Activated naive CD8-positive, alpha-beta T cell treated with anti-CD3 and anti-CD28 coated beads for 36 hours (primary cell): ENCODE measurements at regions not wholly inside any gene's neighbourhood (a gene's known extent, or its start where the extent isn't known, plus 50 kb on each side); places are given as distances from the start of the nearest gene placed in this dataset.

Experiments
- DNase-seq: peaks from one replicate; pipeline ENCODE4 v3.0.0; 2021
- H3K27ac Mint-ChIP-seq: one replicate; pipeline ENCODE4 v1.8.0; 2022; ENCODE audit warnings: mild to moderate bottlenecking, moderate library complexity, mixed read lengths
- H3K27me3 Mint-ChIP-seq: one replicate; pipeline ENCODE4 v1.8.0; 2022; ENCODE audit warnings: mild to moderate bottlenecking, mixed read lengths
- H3K36me3 Mint-ChIP-seq: one replicate; pipeline ENCODE4 v1.8.0; 2021; ENCODE audit warnings: mild to moderate bottlenecking, mixed read lengths
- H3K4me1 Mint-ChIP-seq: one replicate; pipeline ENCODE4 v1.8.0; 2021; ENCODE audit warnings: mixed read lengths
- H3K4me3 Mint-ChIP-seq: one replicate; pipeline ENCODE4 v1.8.0; 2022; ENCODE audit warnings: mild to moderate bottlenecking, moderate library complexity, mixed read lengths
- H3K9me3 Mint-ChIP-seq: one replicate; pipeline ENCODE4 v1.8.0; 2022; ENCODE audit warnings: mixed read lengths

DNA sequence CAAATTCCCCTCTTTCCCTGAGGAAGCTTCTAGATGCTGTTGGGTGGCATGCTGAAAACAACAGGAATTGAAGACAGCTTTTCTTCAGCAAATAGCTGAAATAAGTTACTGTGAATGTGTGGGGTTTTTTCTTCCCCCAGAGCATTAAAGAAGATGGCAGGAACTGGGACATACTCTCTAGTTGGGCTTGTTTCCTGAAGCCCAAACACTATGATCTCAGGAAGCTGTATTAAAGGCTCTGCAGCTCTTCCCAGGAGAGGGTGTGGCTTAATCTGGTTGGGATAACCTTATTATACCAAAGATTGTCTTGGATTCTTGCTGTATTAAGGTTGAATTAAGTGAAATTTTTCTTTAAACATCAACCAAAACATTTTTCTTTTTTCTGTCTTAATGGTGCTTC, 64.9 kb upstream of the LMO4 start:
- no peaks in the 10 kb centered on the region for H3K9me3 Mint-ChIP-seq
- no peaks in the 10 kb centered on the region for H3K36me3 Mint-ChIP-seq
- H3K4me1 Mint-ChIP-seq: no peaks in the 10 kb centered on the region
- H3K27me3 Mint-ChIP-seq: peaks cover 8% of the 10 kb centered on the region
- no peak for DNase-seq
- H3K4me3 Mint-ChIP-seq: no peak overlapping the region
- no peak overlapping the region for H3K27ac Mint-ChIP-seq

DNA sequence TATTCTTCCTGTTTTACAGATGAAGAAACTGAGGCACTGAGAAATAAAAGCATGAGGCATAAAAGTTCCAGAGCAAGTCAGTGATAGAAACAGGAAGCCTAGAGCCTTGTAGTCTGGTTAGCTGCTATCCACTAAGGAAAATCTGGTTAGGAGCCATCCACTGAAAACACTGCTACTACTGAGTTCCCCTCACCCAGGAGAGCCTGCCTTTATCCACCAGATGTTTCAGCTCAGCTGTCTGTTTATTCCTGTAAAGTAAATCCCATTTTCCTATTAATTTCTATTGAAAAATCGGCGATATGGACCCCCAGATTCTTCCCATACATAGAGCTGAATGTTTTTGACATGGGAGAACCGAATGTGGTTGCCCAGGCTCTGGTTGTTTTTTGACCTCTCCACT, 63.7 kb upstream of the LMO4 start:
- no peaks in the 10 kb centered on the region for H3K36me3 Mint-ChIP-seq
- H3K27me3 Mint-ChIP-seq: peaks cover 5% of the 10 kb centered on the region
- no peak for DNase-seq
- no peak overlapping the region for H3K27ac Mint-ChIP-seq
- no peaks in the 10 kb centered on the region for H3K9me3 Mint-ChIP-seq
- no peaks in the 10 kb centered on the region for H3K4me1 Mint-ChIP-seq
- H3K4me3 Mint-ChIP-seq: no peak overlapping the region

- H3K4me3 Mint-ChIP-seq: no peak overlapping the region
- no peaks in the 10 kb centered on the region for H3K9me3 Mint-ChIP-seq
- DNase-seq: no peak
- H3K27me3 Mint-ChIP-seq: peaks cover 12% of the 10 kb centered on the region
- no peak overlapping the region for H3K27ac Mint-ChIP-seq
- no peaks in the 10 kb centered on the region for H3K36me3 Mint-ChIP-seq
- H3K4me1 Mint-ChIP-seq: no peaks in the 10 kb centered on the region
Observed at GRCh38 chr1:87265786-87266185, 62.9 kb upstream of the LMO4 start.

GRCh38 chr1:87268111-87268510, 60.6 kb upstream of the LMO4 start:
- H3K4me1 Mint-ChIP-seq: no peaks in the 10 kb centered on the region
- peaks cover 12% of the 10 kb centered on the region for H3K27me3 Mint-ChIP-seq
- H3K27ac Mint-ChIP-seq: no peak overlapping the region
- DNase-seq: no peak
- no peaks in the 10 kb centered on the region for H3K9me3 Mint-ChIP-seq
- no peak overlapping the region for H3K4me3 Mint-ChIP-seq
- no peaks in the 10 kb centered on the region for H3K36me3 Mint-ChIP-seq

GRCh38 chr1:87269921-87270320, 58.8 kb upstream of the LMO4 start:
- Mint-ChIP-seq H3K4me3 (no peak overlapping the region), H3K27me3 (peaks cover 22% of the 10 kb centered on the region), H3K4me1 (no peaks in the 10 kb centered on the region), H3K36me3 (no peaks in the 10 kb centered on the region), H3K9me3 (no peaks in the 10 kb centered on the region), H3K27ac (no peak overlapping the region)
- no peak for DNase-seq

- Mint-ChIP-seq H3K27me3 (peaks cover 34% of the 10 kb centered on the region), H3K4me3 (no peak overlapping the region), H3K9me3 (no peaks in the 10 kb centered on the region), H3K27ac (no peak overlapping the region), H3K4me1 (no peaks in the 10 kb centered on the region), H3K36me3 (no peaks in the 10 kb centered on the region)
- DNase-seq: no peak
Observed at GRCh38 chr1:87273291-87273690, 55.4 kb upstream of the LMO4 start.

- Mint-ChIP-seq H3K9me3 (no peaks in the 10 kb centered on the region), H3K4me1 (no peaks in the 10 kb centered on the region), H3K36me3 (no peaks in the 10 kb centered on the region), H3K27me3 (peaks cover 34% of the 10 kb centered on the region), H3K4me3 (no peak overlapping the region), H3K27ac (no peak overlapping the region)
- DNase-seq: no peak
Observed at GRCh38 chr1:87274851-87275250, 53.8 kb upstream of the LMO4 start.

DNA sequence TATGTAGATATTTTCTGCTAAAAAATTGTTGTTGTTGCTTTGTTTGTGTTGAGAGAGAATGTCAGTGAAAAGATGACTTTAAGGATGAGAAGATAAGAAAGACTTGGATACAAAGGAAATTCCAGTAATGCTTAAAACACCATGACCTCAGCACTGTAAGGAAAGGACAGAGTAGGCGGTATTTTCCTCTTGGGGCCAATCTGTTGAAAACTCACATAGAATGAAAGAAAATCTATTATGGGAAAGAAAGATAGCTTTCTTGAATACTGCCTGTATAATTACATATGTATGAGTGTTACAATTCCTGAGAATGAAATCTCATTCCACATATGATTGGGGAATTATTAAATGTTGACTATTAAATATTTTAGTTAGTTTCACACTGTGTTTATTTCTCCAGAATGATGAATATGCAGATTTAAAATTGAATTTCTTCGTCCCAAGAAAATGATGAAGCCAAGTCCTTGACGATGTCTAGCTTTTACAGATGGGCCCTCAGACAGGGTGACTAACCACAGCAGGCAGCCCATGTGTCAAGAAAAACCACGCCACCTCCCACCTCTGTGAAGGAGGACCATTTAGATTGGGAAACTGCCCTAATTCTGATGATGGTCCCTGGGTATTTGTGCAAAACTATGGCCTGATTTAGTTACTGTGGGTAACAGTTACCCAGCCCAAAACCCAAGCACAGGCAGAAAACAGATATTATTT, 49.7 kb upstream of the LMO4 start:
- Mint-ChIP-seq H3K36me3 (no peaks in the 10 kb centered on the region), H3K4me1 (no peaks in the 10 kb centered on the region), H3K9me3 (no peaks in the 10 kb centered on the region), H3K4me3 (no peak overlapping the region), H3K27me3 (peaks cover 26% of the 10 kb centered on the region), H3K27ac (no peak overlapping the region)
- DNase-seq: no peak
